Panc1 (cell line): ENCODE measurements at regions not wholly inside any gene's neighbourhood (a gene's known extent, or its start where the extent isn't known, plus 50 kb on each side); places are given as distances from the start of the nearest gene placed in this dataset.

ENCODE experiments used
- CTCF ChIP-seq: fragments of 450-650 bp; IDR thresholded peaks from 2 replicates; pipeline ENCODE4 v1.5.1; 2017; ENCODE audit warnings: mild to moderate bottlenecking
- TCF7L2 ChIP-seq: IDR thresholded peaks from 2 replicates; pipeline ENCODE4 v1.6.1; 2011; ENCODE audit warnings: mild to moderate bottlenecking, low read depth, low read length, inconsistent platforms
- TF ChIP-seq, protein P1 (sequence below), 2 experiments: IDR thresholded peaks; 2 replicates each; pipeline ENCODE4 v1.6.1; 2011 to 2012; ENCODE audit warnings: low read depth in 2 of 2, control low read depth in 1 of 2, low read length in 1 of 2, mild to moderate bottlenecking in 1 of 2, moderate library complexity in 1 of 2; ENCODE audit not compliant: insufficient read depth in 1 of 2

DNA sequence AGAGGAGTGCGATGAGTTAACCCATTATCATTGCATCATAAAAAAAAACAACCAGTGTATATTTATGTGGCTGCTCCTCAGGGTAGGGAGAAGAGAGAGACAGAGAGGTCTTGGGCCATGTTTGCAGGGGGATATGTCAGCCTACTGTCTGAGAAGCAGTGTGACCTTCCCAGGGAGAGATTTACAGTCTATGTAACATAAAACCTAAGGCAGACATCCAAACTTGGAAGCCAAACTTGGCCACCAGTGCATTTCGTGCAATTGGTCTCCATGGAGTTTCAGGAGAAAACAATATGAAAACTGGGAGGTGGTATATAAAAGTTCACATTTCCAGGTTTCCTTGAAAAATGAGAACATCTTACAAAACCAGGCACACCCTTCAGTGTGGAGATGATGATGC lies 85.9 kb upstream of the CXCL12 start:
- TF ChIP-seq CTCF = no peak
- TF ChIP-seq TCF7L2 = no peak
- TF ChIP-seq, protein P1, sequence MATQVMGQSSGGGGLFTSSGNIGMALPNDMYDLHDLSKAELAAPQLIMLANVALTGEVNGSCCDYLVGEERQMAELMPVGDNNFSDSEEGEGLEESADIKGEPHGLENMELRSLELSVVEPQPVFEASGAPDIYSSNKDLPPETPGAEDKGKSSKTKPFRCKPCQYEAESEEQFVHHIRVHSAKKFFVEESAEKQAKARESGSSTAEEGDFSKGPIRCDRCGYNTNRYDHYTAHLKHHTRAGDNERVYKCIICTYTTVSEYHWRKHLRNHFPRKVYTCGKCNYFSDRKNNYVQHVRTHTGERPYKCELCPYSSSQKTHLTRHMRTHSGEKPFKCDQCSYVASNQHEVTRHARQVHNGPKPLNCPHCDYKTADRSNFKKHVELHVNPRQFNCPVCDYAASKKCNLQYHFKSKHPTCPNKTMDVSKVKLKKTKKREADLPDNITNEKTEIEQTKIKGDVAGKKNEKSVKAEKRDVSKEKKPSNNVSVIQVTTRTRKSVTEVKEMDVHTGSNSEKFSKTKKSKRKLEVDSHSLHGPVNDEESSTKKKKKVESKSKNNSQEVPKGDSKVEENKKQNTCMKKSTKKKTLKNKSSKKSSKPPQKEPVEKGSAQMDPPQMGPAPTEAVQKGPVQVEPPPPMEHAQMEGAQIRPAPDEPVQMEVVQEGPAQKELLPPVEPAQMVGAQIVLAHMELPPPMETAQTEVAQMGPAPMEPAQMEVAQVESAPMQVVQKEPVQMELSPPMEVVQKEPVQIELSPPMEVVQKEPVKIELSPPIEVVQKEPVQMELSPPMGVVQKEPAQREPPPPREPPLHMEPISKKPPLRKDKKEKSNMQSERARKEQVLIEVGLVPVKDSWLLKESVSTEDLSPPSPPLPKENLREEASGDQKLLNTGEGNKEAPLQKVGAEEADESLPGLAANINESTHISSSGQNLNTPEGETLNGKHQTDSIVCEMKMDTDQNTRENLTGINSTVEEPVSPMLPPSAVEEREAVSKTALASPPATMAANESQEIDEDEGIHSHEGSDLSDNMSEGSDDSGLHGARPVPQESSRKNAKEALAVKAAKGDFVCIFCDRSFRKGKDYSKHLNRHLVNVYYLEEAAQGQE (IDR thresholded peaks at IDR 0.05; ENCODE audit: insufficient read depth in 1 of 2, low read depth in 2 of 2, low read length in 1 of 2) = no peak
